Stimulated activated CD8-positive, alpha-beta memory T cell treated with anti-CD3 and anti-CD28 coated beads, Interleukin-4, amount 100 ng/mL, for 1 hour (primary cell): ENCODE measurements at regions not wholly inside any gene's neighbourhood (a gene's known extent, or its start where the extent isn't known, plus 50 kb on each side); places are given as distances from the start of the nearest gene placed in this dataset.
"Not testable (repeated sequence)": the region's sequence is repeated elsewhere in the genome, so short reads cannot be mapped to it uniquely, and the experiment has no call there.

ENCODE experiments used
- DNase-seq, 2 donors: peaks; one replicate each; pipeline ENCODE4 v3.0.0-alpha.2; 2020; ENCODE audit warnings: low read depth in 2 of 2, low spot score in 1 of 2

DNA sequence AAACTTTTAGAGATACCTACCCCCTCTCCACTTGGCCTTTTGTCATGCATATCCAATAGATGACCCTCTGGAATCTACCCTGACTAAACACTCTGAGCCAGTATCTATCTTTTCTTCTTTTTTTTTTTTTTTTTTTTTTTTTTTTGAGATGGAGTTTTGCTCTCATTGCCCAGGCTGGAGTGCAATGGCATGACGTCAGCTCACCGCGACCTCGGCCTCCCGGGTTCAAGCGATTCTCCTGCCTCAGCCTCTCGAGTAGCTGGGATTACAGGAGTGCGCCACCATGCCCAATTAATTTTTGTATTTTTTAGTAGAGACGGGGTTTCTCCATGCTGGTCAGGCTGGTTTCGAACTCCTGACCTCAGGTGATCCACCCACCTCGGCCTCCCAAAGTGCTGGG is 50.8 kb upstream of the GRIN2B start:
- DNase-seq: not testable (repeated sequence)

DNA sequence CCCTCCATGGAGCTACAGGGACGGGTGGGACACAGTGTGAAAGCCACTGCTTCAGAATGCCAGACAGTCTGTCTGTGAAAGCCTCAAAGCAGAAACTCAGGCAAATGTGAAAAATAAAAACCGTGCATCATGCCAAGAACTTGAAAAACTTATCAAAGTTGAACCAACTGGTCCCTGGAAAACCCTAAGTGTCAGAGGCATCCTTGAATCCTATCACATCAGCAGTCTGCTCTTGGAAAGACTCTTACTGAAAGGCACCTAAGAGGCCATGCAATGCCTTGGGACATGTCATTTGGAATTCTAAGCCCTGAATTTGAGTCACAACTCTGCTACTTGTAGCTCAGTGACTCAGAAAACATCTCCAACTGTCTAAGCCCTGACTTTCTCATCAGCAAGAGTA is 62.4 kb upstream of the GRIN2B start:
- DNase-seq: no peak

DNA sequence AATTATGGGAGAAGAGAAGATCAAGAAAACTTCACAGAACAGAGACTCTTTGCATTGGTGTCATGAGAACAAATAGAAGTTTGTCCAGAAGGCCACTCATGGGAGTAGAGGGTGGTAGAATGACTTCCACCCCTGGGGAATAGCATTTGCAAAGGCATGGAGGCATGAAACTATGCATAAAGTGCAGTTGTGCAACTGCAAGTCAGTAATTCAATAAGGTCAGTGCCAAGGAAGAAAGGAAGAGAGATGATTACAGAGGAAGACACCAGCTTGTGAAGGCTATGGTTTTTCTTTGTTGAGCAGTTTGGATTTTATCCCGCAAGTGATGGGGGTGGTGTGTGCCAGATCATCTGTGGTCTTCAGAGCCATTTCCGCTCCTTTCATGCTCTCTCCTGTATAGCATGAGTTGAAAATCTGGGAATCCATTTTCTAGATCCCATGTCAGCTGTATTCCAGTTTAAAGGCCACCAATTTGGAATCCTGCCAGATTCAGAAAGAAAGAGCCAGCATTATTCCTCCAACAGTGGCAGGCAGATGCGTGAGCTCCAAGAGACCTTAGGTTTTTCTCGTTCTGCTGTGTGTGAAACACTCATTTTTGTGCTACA is 67.6 kb upstream of the GRIN2B start:
- DNase-seq: no peak

DNA sequence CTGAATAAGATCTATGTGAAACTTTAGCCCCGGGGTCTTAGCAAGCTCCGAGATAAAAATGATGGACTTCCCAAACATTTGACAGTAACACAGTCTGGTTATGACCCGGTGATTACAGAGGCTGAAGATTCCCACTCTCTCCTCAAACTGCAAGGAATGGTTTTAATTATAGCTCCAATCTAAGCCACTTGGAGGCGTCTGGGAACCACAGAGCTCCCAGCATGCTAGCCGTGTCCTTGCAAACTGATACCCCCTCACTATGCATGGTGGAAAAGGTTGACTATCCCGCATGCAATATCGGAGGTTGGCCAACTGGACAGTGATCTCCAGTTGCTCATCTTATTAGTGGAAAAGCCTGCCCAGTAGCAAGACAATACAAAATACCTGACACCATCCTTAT is 76.5 kb upstream of the GRIN2B start:
- DNase-seq: no peak

DNA sequence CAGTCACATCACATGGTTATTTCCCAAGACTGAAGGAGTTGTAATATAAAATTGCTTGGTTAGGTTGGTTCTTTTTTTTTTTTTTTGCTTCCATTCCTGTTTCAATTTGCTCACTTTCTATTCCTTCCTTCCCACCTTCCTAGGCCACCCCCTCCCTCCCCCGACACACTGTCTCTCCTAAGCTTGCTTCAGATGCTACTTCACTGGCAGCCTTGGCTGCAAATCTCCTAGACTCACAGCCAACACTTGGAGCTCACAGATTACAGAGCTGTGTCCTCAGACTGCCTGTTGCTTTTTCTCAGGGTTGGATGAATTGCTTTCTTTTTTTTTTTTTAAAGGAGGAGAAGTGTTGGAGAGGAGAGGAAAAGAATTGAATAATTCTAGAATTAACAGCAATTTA is 77.3 kb upstream of the GRIN2B start:
- DNase-seq: no peak

DNA sequence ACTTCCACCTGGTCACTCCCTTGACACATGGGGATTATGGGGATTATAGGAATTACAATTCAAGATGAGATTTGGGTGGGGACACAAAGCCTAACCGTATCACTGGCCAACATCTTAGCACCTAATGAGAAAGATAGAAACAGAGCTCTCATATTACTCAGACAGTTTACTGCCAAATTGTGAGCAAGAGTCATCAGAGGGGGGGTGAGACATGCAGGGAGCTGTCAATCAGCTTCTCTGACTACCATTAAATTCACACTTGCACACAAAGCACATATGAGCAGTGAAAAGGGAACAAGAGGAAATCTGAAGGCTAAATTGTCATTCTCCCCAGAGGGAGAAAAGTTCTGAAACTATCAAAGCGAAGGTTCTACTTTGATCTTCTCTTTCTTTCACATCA is 78.1 kb upstream of the GRIN2B start:
- DNase-seq: no peak

DNA sequence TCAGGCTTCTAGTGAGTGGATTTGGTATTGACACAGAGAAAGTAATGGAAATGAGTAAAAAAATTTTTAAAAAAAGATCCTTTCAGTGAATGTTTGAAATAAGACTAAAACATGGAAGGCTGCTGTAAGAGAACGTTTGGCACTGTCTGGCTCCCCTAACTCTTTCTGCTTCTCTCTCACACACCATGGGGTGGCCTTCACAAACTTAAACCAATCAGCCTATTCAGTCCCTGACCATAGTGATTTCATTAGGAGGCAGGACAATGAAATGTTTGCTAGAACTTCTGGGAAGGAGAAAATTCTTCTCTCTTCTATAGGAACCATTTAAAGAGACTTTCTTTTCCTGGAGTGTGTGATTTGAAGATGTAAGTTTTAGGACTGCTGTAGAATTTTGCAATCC is 84.2 kb upstream of the GRIN2B start:
- DNase-seq: no peak

DNA sequence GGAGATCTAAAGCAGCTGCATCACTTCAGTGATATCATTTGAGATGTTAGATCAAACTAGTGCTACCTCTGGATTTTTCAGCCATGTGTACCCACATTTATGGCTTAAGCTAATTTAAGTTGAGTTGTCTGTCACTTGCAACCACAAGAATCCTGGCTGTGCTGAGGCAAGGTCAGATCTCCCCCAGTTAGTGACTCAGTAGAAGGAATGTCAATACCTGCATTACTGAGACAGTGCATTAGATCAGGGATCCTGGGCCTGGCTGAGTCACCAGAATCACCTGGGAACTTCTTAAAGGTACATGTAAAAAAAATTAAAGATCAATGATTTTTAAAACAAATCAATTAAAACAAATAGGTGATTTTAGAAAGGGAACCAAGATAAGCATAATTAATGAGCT is 84.6 kb upstream of the GRIN2B start:
- no peak for DNase-seq

DNA sequence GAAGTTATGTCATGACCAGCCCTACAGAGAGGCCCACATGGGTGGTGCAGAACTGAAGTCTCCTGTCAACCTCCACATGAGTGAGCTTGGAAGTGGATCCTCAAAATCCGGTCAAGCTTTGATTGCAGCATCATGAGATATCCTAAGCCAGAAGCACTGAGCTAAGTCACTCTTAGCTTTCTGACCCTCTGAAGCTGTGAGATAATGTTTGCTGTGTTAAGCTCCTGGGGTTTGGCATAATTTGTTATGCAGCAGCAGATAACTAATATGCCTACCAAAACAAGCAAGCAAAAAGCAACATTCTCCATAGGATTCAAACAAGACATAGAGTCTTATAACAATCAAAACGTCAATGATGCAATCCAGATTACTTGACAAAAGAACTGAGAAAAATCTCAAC is 87.6 kb upstream of the GRIN2B start:
- no peak for DNase-seq

DNA sequence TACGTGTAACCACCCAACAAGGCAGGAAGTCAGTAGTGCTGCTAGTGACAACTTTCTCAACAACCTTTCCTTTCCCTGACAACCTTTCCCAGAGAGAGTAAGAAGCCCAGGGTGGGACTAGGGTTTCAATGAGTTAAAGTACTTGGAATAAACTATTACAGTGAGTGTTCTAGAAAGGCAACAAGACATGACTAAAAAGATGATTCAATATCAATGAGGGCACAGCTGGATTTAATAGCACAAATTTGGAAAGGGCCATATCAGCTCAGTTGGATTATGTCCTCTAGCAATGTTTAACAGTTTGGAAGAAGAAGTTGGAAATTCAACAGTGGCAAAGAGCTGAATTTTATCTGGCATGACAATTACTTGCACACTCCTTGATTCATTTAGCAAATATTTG is 90.4 kb upstream of the GRIN2B start:
- no peak for DNase-seq

DNA sequence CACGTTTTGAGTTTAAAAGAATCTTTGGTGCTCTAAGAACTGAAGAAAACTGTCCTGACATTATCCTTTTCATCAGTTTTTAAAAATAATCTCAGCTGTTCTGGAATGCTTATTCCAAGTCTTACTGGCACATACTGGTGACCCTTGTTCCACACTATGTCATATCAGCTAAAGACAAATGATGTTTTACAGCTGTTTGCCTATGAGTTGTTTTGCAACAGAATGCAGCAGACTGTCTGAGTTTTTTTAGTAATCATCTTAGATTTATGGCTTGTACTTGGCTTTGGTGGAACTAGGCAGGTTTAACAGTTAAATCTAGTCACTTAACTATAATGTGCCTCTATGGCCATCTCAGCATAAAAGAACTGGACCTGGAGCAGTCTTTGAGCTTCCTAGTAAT is 91.6 kb upstream of the GRIN2B start:
- no peak for DNase-seq

DNA sequence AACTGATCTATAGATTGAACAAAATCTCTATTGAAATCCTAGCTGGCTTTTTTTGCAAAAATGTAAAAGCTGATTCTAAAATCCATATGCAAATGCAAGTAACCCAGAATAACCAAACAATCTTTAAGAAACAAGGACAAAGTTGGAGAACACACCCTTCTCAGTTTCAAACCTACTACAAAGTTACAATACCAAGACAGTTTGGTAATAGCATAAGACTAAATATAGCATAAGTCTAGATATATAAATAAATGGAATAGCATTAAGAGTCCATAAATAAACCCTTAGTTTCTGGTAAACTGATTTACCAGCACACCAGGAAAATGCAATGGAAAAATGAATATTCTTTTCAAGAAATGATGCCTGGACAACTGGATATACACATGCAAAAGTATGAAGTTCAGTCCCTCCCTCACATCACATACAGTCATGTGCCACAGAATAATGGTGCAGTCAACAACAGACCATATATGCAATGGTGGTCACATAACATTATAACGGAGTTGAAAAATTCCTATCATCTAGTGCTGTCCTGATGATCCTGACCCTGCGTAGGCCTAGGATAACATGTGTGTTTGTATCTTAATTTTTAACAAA is 94.5 kb upstream of the GRIN2B start:
- no peak for DNase-seq

DNA sequence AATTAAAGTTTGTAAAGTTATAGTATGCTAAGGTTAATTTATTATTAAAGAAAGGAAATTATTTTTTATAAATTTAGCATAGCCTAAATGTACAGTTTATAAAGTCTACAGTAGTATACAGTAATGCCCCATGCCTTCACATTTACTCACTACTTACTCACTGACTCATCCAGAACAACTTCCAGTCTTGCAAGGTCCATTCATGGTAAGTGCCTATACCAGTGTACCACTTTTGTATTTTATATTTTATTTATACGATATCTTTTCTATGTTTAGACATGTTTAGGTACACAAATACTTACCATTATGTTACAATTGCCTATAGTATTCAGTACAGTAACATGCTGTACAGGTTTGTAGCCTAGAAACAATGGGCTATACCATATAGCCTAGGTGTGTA is 95.1 kb upstream of the GRIN2B start:
- DNase-seq: no peak

DNA sequence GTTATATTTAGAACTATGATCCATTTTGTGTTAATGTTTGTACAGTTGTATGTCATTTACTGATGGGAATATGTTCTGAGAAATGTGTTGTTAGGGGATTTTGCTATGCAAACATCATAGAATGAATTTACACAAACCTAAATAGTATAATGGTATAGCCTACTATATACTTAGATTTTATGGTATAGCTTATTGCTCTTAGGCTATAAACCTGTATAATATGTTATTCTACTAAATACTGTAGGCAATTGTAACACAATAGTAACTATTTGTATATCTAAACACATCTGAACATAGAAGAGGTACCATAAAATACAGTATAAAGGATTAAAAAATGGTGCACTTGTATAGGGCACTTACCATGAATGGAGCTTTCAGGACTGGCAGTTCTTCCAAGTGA is 105.4 kb upstream of the GRIN2B start:
- DNase-seq: no peak

DNA sequence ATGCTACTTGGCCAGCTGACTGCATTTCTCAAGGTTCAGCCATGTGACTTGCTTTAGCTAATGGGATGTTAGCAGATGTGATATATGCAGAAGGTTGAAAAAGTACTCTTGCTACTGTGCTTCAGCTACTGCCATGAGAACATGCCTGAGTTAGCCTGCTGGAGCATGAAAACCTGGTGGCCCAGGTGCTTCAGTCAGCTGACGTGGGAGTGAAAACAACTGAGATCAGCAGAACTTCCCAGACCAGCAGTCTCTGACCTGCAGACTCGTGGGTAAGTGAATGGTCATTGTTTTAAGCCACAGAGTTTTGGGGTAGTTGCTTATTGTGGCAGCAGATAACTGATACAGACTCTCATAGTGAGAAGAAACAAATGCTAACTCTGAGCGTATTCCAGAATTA is 118.6 kb upstream of the GRIN2B start:
- no peak for DNase-seq

DNA sequence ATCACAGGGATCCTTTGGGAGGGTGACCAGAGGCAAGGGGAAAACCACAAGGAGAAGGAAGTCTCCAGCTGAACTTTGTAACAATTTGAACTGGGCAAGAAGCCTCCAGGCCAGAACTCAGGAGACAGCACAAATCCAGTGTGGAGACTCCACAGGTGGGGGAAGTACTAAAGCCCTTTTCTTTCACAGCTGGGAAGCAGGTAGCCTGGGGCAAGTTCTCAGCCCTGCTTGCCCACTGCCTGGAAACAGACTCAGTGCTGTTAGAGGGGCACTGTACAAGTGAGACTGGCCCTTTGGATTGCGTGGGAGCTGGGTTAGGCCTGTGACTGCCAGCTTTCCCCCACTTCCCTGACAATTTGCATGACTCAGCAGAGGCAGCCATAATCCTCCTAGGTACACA is 120.2 kb upstream of the GRIN2B start:
- not testable (repeated sequence) for DNase-seq

DNA sequence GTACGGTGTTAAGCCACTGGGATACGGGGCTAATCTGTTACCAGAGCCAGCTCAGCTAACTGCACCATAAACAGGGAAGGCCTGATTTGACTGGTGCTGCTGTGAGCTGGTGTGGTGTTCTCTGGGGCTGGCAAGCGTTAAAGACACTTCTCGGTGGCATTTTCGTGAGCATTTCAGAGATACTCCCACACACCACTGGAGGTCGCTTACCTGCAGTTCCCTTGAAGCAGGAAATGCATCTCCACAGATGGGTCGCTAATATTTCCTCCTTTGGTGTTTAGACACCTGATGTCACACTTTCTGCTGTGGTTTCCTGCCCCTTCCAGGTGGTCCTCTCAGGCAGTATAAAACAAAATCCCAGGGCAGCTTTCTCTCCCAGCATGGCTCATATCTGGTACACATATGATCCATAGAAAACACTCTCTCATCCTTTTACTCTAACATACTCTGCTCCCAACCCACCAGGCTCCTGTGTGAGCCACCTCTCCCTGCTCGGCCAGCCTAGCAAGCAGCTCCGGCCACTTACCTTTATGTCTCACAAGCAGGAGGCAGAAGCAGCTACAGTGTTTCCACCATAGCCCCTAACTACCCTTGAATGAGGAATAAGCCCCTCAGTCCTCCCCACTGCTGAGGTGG is 129.9 kb upstream of the GRIN2B start:
- DNase-seq: no peak

DNA sequence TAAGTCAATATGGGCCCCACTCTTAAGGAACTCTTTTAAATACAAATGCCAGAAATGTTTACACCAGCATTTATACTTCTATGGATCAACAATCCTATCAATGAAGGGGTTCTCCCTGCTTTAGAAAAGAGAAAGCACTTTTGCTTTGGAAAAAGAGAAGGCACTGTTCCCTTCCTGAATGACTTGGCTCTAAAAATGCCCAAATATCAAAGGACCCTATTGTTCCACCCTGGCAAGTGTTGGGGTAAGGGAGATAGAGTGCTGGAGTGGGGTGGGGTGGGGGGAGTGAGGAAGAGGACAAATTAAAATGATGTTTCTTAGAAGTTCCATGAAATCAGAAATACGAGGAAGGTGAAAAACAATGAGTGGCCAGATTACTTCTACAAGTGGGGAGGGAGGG is 131.6 kb upstream of the GRIN2B start:
- DNase-seq: no peak

DNA sequence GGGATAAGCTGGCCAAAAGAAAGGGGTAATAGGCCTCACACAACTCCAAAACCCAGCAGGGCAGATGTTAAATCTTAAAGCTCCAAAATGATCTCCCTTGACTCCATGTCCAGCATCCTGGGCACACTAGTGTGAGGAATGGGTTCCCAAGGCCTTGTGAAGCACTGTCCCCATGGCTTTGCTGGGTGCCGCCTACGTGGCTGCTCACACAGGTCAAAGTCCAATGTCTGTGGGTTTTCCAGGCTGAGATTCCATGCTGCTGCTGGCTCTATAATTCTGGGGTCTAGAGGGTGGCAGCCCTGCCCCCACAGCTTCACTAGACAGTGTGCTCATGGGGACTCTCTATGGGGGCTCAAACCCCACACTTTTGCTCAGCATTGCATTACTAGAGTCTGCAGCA is 145.3 kb upstream of the GRIN2B start:
- DNase-seq: no peak

DNA sequence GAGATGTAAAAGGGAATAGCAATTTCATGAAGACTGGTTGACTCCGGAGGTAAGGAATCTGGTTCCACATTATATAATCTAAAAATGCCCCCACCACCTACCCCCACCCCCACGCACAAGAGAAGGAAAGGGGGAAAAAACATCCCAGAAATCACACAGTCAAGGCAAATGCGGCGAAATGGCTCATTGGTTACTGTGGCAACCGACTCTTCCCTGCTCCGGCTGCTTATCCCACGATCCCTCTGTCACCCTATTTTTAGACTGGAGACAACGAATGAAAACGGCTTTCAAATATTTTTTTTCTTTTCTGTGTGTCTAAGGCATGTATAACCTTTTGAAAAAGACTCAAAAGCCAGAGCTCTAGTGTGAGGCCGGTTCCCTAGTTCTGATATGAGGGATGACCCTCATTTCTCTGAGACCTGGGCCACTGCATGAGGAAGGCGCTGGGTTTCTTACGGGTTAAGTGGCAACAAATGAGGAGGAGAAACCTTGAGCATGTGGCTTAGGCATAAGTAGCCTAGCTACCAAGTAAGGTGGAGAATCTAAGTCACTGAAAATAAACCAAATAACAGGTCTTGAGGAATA is 148.3 kb upstream of the GRIN2B start:
- DNase-seq: no peak

DNA sequence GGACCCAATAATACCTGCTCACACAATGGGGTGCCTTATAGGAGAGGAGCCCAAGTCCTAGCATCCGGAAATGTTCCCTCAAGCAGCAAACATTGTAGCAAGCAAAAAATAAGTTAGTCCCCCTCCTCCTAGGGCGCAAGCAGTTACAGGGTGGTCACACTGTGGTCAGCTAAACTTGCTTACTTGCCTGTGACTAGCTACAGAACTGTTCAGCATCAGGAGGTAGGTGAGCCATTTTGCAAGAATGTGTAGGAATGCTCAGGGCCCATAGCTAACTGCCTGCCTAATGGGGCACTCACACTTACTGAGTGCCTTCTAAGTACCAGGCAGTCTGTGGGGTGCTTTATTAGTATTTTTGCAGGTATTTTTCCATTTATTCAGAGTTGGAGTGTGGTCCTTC is 154.6 kb upstream of the GRIN2B start:
- no peak for DNase-seq

DNA sequence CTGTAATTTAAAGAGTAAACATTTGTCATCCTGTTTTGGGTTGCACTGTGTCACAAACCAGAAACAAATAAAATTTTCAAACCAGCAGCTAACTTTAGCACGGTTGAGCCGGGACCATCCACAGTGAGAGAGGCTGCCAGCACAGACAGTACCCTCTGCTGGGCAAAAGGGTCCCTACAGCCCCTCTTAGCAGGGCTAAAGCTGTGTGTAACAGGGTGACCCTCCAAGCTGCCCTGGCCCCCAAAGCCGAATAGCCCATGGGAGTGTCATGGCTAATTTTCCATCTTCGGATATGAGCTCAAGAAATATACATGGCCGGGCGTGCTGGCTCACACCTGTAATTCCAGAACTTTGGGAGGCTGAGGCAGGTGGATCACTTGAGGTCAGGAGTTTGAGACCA is 157.1 kb upstream of the GRIN2B start:
- DNase-seq: no peak
